ENCODE measurements at regions not wholly inside any gene's neighbourhood (a gene's known extent, or its start where the extent isn't known, plus 50 kb on each side); places are given as distances from the start of the nearest gene placed in this dataset.

GRCh38 chr22:34969001-34969790 lies 96.8 kb upstream of the ISX start:
- DNase-seq = no peak
- H3K4me3 ChIP-seq (ENCODE audit: insufficient read depth, low read depth, low read length) = no peak overlapping the region
- no peaks in the 10 kb centered on the region for H3K36me3 ChIP-seq (replicated peaks; ENCODE audit: control insufficient read depth, insufficient read depth, low read length)
- no peaks in the 10 kb centered on the region for H3K27me3 ChIP-seq (ENCODE audit: control insufficient read depth, insufficient read depth, low read length)

GRCh38 chr22:34971456-34971855 lies 94.5 kb upstream of the ISX start:
- Histone ChIP-seq H3K36me3 (replicated peaks; ENCODE audit: control insufficient read depth, insufficient read depth, low read length) (no peaks in the 10 kb centered on the region), H3K27me3 (ENCODE audit: control insufficient read depth, insufficient read depth, low read length) (no peaks in the 10 kb centered on the region), H3K4me3 (ENCODE audit: insufficient read depth, low read depth, low read length) (no peak overlapping the region)
- DNase-seq = no peak

- DNase-seq = peak; percentile 30
These were observed 93.6 kb upstream of the ISX start for GRCh38 chr22:34972191-34972897.

GRCh38 chr22:34973016-34973415 lies 92.9 kb upstream of the ISX start:
- Histone ChIP-seq H3K36me3 (replicated peaks; ENCODE audit: control insufficient read depth, insufficient read depth, low read length) (no peaks in the 10 kb centered on the region), H3K27me3 (ENCODE audit: control insufficient read depth, insufficient read depth, low read length) (no peaks in the 10 kb centered on the region), H3K4me3 (ENCODE audit: insufficient read depth, low read depth, low read length) (no peak overlapping the region)
- DNase-seq = no peak

More at GRCh38 chr22:34972191-34972897, 93.6 kb upstream of the ISX start:
- Histone ChIP-seq H3K27me3 (ENCODE audit: control insufficient read depth, insufficient read depth, low read length) (no peaks in the 10 kb centered on the region), H3K4me3 (ENCODE audit: insufficient read depth, low read depth, low read length) (no peak overlapping the region), H3K36me3 (replicated peaks; ENCODE audit: control insufficient read depth, insufficient read depth, low read length) (no peaks in the 10 kb centered on the region)

- DNase-seq = no peak
- H3K36me3 ChIP-seq (replicated peaks; ENCODE audit: control insufficient read depth, insufficient read depth, low read length) = no peaks in the 10 kb centered on the region
- no peaks in the 10 kb centered on the region for H3K27me3 ChIP-seq (ENCODE audit: control insufficient read depth, insufficient read depth, low read length)
- H3K4me3 ChIP-seq (ENCODE audit: insufficient read depth, low read depth, low read length) = no peak overlapping the region
These were observed 92.0 kb upstream of the ISX start for GRCh38 chr22:34973926-34974325.

GRCh38 chr22:34975721-34976120 lies 90.2 kb upstream of the ISX start:
- Histone ChIP-seq H3K36me3 (replicated peaks; ENCODE audit: control insufficient read depth, insufficient read depth, low read length) (no peaks in the 10 kb centered on the region), H3K27me3 (ENCODE audit: control insufficient read depth, insufficient read depth, low read length) (no peaks in the 10 kb centered on the region), H3K4me3 (ENCODE audit: insufficient read depth, low read depth, low read length) (no peak overlapping the region)
- DNase-seq = no peak

GRCh38 chr22:34976474-34976873 lies 89.5 kb upstream of the ISX start:
- no peaks in the 10 kb centered on the region for H3K36me3 ChIP-seq (replicated peaks; ENCODE audit: control insufficient read depth, insufficient read depth, low read length)
- no peaks in the 10 kb centered on the region for H3K27me3 ChIP-seq (ENCODE audit: control insufficient read depth, insufficient read depth, low read length)
- no peak overlapping the region for H3K4me3 ChIP-seq (ENCODE audit: insufficient read depth, low read depth, low read length)
- DNase-seq = no peak

GRCh38 chr22:34976886-34977285 lies 89.1 kb upstream of the ISX start:
- Histone ChIP-seq H3K36me3 (replicated peaks; ENCODE audit: control insufficient read depth, insufficient read depth, low read length) (no peaks in the 10 kb centered on the region), H3K27me3 (ENCODE audit: control insufficient read depth, insufficient read depth, low read length) (no peaks in the 10 kb centered on the region)
- DNase-seq = no peak

GRCh38 chr22:34986523-34986922 lies 79.4 kb upstream of the ISX start:
- Histone ChIP-seq H3K27me3 (ENCODE audit: control insufficient read depth, insufficient read depth, low read length) (no peaks in the 10 kb centered on the region), H3K4me3 (ENCODE audit: insufficient read depth, low read depth, low read length) (no peak overlapping the region), H3K36me3 (replicated peaks; ENCODE audit: control insufficient read depth, insufficient read depth, low read length) (no peaks in the 10 kb centered on the region)
- no peak for DNase-seq

More at GRCh38 chr22:34976886-34977285, 89.1 kb upstream of the ISX start:
- H3K4me3 ChIP-seq (ENCODE audit: insufficient read depth, low read depth, low read length) = no peak overlapping the region

- Histone ChIP-seq H3K4me3 (ENCODE audit: insufficient read depth, low read depth, low read length) (no peak overlapping the region), H3K36me3 (replicated peaks; ENCODE audit: control insufficient read depth, insufficient read depth, low read length) (no peaks in the 10 kb centered on the region), H3K27me3 (ENCODE audit: control insufficient read depth, insufficient read depth, low read length) (no peaks in the 10 kb centered on the region)
- no peak for DNase-seq
These were observed 73.3 kb upstream of the ISX start for GRCh38 chr22:34992672-34993071.

- H3K27me3 ChIP-seq (ENCODE audit: control insufficient read depth, insufficient read depth, low read length) = no peaks in the 10 kb centered on the region
- H3K36me3 ChIP-seq (replicated peaks; ENCODE audit: control insufficient read depth, insufficient read depth, low read length) = no peaks in the 10 kb centered on the region
- no peak for DNase-seq
- no peak overlapping the region for H3K4me3 ChIP-seq (ENCODE audit: insufficient read depth, low read depth, low read length)
These were observed 72.4 kb upstream of the ISX start for GRCh38 chr22:34993548-34993947.

GRCh38 chr22:34997633-34998299 lies 68.2 kb upstream of the ISX start:
- H3K4me3 ChIP-seq (ENCODE audit: insufficient read depth, low read depth, low read length) = no peak overlapping the region
- DNase-seq = no peak
- H3K27me3 ChIP-seq (ENCODE audit: control insufficient read depth, insufficient read depth, low read length) = no peaks in the 10 kb centered on the region
- no peaks in the 10 kb centered on the region for H3K36me3 ChIP-seq (replicated peaks; ENCODE audit: control insufficient read depth, insufficient read depth, low read length)

- no peak for DNase-seq
- no peak overlapping the region for H3K4me3 ChIP-seq (ENCODE audit: insufficient read depth, low read depth, low read length)
- H3K27me3 ChIP-seq (ENCODE audit: control insufficient read depth, insufficient read depth, low read length) = no peaks in the 10 kb centered on the region
- H3K36me3 ChIP-seq (replicated peaks; ENCODE audit: control insufficient read depth, insufficient read depth, low read length) = no peaks in the 10 kb centered on the region
These were observed 67.0 kb upstream of the ISX start for GRCh38 chr22:34998921-34999320.

GRCh38 chr22:35008213-35008612 lies 57.7 kb upstream of the ISX start:
- H3K4me3 ChIP-seq (ENCODE audit: insufficient read depth, low read depth, low read length) = no peak overlapping the region
- H3K36me3 ChIP-seq (replicated peaks; ENCODE audit: control insufficient read depth, insufficient read depth, low read length) = no peaks in the 10 kb centered on the region
- no peaks in the 10 kb centered on the region for H3K27me3 ChIP-seq (ENCODE audit: control insufficient read depth, insufficient read depth, low read length)
- DNase-seq = peak; percentile 3

GRCh38 chr22:35010543-35010942 lies 55.4 kb upstream of the ISX start:
- Histone ChIP-seq H3K27me3 (ENCODE audit: control insufficient read depth, insufficient read depth, low read length) (no peaks in the 10 kb centered on the region), H3K4me3 (ENCODE audit: insufficient read depth, low read depth, low read length) (no peak overlapping the region), H3K36me3 (replicated peaks; ENCODE audit: control insufficient read depth, insufficient read depth, low read length) (no peaks in the 10 kb centered on the region)
- DNase-seq = peak; percentile 9

Measured in H7 (cell line).